ENCODE measurements at regions not wholly inside any gene's neighbourhood (a gene's known extent, or its start where the extent isn't known, plus 50 kb on each side); places are given as distances from the start of the nearest gene placed in this dataset.

DNA sequence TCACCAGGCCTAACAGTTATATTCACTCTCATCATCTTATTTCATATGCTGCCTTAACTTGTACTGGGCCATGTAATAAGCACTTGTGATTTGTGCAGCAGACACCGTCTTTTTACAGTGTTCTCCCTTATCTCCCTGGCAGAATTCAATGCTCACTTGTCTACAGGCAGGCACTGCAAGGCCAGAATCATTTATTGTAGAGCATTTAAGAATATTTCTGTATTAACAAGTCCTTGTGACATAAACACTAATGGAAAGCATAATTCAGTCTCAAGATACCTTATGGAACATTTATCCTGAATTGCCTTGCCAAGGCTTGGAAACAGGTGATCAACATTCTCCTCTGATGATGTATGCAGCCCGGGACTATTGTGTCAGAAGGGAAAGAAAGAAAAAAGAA is 808.9 kb downstream of the STPG2 start (continued):
- no peak for TF ChIP-seq ZNF462 (CRISPR knock-in tag; IDR thresholded peaks at IDR 0.05)
- TF ChIP-seq, protein P1, sequence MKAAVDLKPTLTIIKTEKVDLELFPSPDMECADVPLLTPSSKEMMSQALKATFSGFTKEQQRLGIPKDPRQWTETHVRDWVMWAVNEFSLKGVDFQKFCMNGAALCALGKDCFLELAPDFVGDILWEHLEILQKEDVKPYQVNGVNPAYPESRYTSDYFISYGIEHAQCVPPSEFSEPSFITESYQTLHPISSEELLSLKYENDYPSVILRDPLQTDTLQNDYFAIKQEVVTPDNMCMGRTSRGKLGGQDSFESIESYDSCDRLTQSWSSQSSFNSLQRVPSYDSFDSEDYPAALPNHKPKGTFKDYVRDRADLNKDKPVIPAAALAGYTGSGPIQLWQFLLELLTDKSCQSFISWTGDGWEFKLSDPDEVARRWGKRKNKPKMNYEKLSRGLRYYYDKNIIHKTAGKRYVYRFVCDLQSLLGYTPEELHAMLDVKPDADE (IDR thresholded peaks at IDR 0.05), result no peak
- no peak for TF ChIP-seq ZNF331 (CRISPR knock-in tag; IDR thresholded peaks at IDR 0.05; ENCODE audit: low read depth)
- TF ChIP-seq, protein P2, sequence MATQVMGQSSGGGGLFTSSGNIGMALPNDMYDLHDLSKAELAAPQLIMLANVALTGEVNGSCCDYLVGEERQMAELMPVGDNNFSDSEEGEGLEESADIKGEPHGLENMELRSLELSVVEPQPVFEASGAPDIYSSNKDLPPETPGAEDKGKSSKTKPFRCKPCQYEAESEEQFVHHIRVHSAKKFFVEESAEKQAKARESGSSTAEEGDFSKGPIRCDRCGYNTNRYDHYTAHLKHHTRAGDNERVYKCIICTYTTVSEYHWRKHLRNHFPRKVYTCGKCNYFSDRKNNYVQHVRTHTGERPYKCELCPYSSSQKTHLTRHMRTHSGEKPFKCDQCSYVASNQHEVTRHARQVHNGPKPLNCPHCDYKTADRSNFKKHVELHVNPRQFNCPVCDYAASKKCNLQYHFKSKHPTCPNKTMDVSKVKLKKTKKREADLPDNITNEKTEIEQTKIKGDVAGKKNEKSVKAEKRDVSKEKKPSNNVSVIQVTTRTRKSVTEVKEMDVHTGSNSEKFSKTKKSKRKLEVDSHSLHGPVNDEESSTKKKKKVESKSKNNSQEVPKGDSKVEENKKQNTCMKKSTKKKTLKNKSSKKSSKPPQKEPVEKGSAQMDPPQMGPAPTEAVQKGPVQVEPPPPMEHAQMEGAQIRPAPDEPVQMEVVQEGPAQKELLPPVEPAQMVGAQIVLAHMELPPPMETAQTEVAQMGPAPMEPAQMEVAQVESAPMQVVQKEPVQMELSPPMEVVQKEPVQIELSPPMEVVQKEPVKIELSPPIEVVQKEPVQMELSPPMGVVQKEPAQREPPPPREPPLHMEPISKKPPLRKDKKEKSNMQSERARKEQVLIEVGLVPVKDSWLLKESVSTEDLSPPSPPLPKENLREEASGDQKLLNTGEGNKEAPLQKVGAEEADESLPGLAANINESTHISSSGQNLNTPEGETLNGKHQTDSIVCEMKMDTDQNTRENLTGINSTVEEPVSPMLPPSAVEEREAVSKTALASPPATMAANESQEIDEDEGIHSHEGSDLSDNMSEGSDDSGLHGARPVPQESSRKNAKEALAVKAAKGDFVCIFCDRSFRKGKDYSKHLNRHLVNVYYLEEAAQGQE (IDR thresholded peaks at IDR 0.05; ENCODE audit: unreplicated experiment), result no peak
- no peak for TF ChIP-seq NANOG (IDR thresholded peaks at IDR 0.05; ENCODE audit: borderline replicate concordance)
- TF ChIP-seq JUNB (IDR thresholded peaks at IDR 0.05; ENCODE audit: unreplicated experiment), result no peak
- TF ChIP-seq STAT1 (IDR thresholded peaks at IDR 0.05; ENCODE audit: unreplicated experiment), result no peak
- no peak for TF ChIP-seq EZH2 (IDR thresholded peaks at IDR 0.05; ENCODE audit: low read depth, unreplicated experiment)
- no peak for TF ChIP-seq CREB1 (CRISPR knock-in tag; IDR thresholded peaks at IDR 0.05; ENCODE audit: low read depth)
- TF ChIP-seq POLR2AphosphoS5 (IDR thresholded peaks at IDR 0.05; ENCODE audit: low read depth), result no peak
- no peak for TF ChIP-seq CTCF (conservative IDR thresholded peaks at IDR 0.05; ENCODE audit: low read depth in 2 of 2)

Measured in GM23338 (cell line).